ENCODE measurements at regions not wholly inside any gene's neighbourhood (a gene's known extent, or its start where the extent isn't known, plus 50 kb on each side); places are given as distances from the start of the nearest gene placed in this dataset.
"Not testable (repeated sequence)": the region's sequence is repeated elsewhere in the genome, so short reads cannot be mapped to it uniquely, and the experiment has no call there.

DNA sequence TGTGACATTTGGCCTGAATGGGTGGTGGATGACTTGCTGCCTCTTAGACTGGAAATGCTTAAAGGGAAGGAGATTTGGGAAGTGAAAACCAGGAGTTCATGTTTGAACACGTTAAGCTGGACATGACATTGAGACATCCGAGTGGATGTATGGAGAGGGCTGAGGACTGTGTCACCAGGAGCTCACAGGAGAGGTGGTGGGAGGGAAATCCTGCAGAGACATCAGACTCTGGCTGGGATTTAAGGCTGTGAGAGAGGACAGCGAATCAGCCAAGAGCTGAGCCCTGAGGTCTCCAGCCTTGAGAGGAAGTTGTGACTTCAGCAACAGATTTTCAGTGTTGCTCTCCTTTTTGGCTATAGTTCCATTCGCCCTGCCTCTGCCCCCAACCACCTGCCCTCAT, 432.5 kb upstream of the SPATA31A3 start:
- CTCF ChIA-PET; H3K4me3 Mint-ChIP-seq (ENCODE audit: unreplicated experiment); intact Hi-C loops (cut with micrococcal nuclease; ENCODE audit: unreplicated experiment); H3K9me3 Mint-ChIP-seq (ENCODE audit: unreplicated experiment); BruUV-seq (replicated peaks); H3K4me1 ChIP-seq; H3K27me3 Mint-ChIP-seq (ENCODE audit: insufficient read depth, unreplicated experiment); H3K9me3 ChIP-seq; H3K4me1 Mint-ChIP-seq (ENCODE audit: low read depth, unreplicated experiment); H3K27me3 ChIP-seq (replicated peaks; ENCODE audit: control insufficient read depth, insufficient read depth, low read length); DNase-seq; POLR2A ChIA-PET; H3K36me3 Mint-ChIP-seq (ENCODE audit: insufficient read depth, unreplicated experiment); H3K36me3 ChIP-seq (ENCODE audit: control insufficient read depth, insufficient read depth, low read length); H3K27ac Mint-ChIP-seq (ENCODE audit: unreplicated experiment); H3K4me3 ChIP-seq (ENCODE audit: low read depth, low read length): not testable (repeated sequence)

GRCh38 chr9:67423049-67423728, 430.8 kb upstream of the SPATA31A3 start:
- H3K36me3 Mint-ChIP-seq (ENCODE audit: insufficient read depth, unreplicated experiment); BruUV-seq (replicated peaks); H3K36me3 ChIP-seq (ENCODE audit: control insufficient read depth, insufficient read depth, low read length); H3K4me3 Mint-ChIP-seq (ENCODE audit: unreplicated experiment); H3K27me3 ChIP-seq (replicated peaks; ENCODE audit: control insufficient read depth, insufficient read depth, low read length); H3K27me3 Mint-ChIP-seq (ENCODE audit: insufficient read depth, unreplicated experiment); H3K4me1 Mint-ChIP-seq (ENCODE audit: low read depth, unreplicated experiment); H3K27ac Mint-ChIP-seq (ENCODE audit: unreplicated experiment); H3K9me3 Mint-ChIP-seq (ENCODE audit: unreplicated experiment); H3K4me3 ChIP-seq (ENCODE audit: low read depth, low read length); H3K9me3 ChIP-seq; DNase-seq; H3K4me1 ChIP-seq; CTCF ChIA-PET; intact Hi-C loops (cut with micrococcal nuclease; ENCODE audit: unreplicated experiment); POLR2A ChIA-PET: not testable (repeated sequence)

DNA sequence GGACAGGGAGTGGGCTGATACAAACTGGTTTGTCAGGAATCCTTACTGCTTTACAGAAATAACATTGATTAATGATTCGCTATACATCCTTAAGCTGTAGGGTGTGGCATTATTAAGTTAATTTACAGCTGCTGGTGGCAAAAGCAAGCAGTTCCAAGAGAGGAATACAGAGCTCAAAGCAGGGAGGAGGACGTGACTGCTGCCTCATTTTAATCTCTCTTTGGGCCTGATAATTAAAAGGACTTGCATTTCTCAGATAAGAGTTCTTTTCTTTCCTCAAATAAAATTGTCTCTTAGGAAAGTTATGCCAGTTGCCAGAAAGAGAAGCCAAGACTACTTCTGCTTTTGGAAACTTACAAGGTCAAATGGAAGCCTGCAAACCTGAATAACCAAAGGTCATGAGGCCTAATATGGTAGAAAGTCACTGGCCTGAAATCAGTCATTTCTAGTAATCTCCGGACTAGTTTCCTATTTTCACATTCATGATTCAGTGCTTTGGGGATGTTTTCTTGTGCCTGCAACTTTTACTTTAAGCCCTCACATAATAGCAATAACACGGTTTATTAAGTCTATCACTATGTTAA, 426.2 kb upstream of the SPATA31A3 start:
- H3K27me3 ChIP-seq (replicated peaks; ENCODE audit: control insufficient read depth, insufficient read depth, low read length); H3K36me3 ChIP-seq (ENCODE audit: control insufficient read depth, insufficient read depth, low read length); CTCF ChIA-PET; H3K4me3 Mint-ChIP-seq (ENCODE audit: unreplicated experiment); H3K4me1 ChIP-seq; DNase-seq; H3K9me3 ChIP-seq; H3K4me1 Mint-ChIP-seq (ENCODE audit: low read depth, unreplicated experiment); H3K36me3 Mint-ChIP-seq (ENCODE audit: insufficient read depth, unreplicated experiment); H3K27ac Mint-ChIP-seq (ENCODE audit: unreplicated experiment); H3K4me3 ChIP-seq (ENCODE audit: low read depth, low read length); H3K9me3 Mint-ChIP-seq (ENCODE audit: unreplicated experiment); BruUV-seq (replicated peaks); POLR2A ChIA-PET; H3K27me3 Mint-ChIP-seq (ENCODE audit: insufficient read depth, unreplicated experiment); intact Hi-C loops (cut with micrococcal nuclease; ENCODE audit: unreplicated experiment): not testable (repeated sequence)

DNA sequence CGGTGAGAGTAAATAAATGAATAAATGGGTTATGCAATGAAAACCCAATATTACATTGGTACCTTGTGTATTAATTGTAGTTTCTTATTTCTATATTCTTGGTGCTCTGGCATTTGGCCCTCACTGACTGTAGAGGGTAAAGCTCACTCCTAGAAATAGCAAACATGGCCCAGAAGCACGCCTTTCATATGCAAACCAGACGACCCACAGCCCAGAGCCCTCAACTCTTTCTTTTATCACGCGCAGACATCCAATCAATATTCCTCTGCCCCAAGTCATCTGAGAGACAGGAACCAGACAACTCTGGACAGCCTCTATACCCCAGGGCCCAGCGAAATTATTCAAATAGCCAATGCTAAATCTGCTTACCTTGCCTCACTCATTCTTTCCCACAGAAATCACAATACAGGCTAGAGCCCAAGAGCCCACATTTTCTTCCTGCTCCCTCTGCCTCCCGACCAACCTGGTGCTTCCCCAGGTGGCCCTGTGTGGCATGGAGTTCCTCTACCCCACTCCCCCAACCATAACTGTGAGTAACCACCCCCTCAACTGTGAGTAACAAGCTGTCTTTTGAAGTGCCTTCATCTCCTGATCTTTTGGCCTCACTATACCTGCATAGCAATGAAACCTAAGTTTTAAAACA, 425.1 kb upstream of the SPATA31A3 start:
- H3K9me3 Mint-ChIP-seq (ENCODE audit: unreplicated experiment); H3K4me3 ChIP-seq (ENCODE audit: low read depth, low read length); intact Hi-C loops (cut with micrococcal nuclease; ENCODE audit: unreplicated experiment); H3K27me3 ChIP-seq (replicated peaks; ENCODE audit: control insufficient read depth, insufficient read depth, low read length); BruUV-seq (replicated peaks); H3K4me1 Mint-ChIP-seq (ENCODE audit: low read depth, unreplicated experiment); CTCF ChIA-PET; H3K4me1 ChIP-seq; H3K27me3 Mint-ChIP-seq (ENCODE audit: insufficient read depth, unreplicated experiment); H3K36me3 Mint-ChIP-seq (ENCODE audit: insufficient read depth, unreplicated experiment); H3K4me3 Mint-ChIP-seq (ENCODE audit: unreplicated experiment); POLR2A ChIA-PET; DNase-seq; H3K36me3 ChIP-seq (ENCODE audit: control insufficient read depth, insufficient read depth, low read length); H3K27ac Mint-ChIP-seq (ENCODE audit: unreplicated experiment); H3K9me3 ChIP-seq: not testable (repeated sequence)

GRCh38 chr9:67416639-67417038, 424.3 kb upstream of the SPATA31A3 start:
- H3K27ac Mint-ChIP-seq (ENCODE audit: unreplicated experiment); H3K27me3 Mint-ChIP-seq (ENCODE audit: insufficient read depth, unreplicated experiment); H3K4me3 ChIP-seq (ENCODE audit: low read depth, low read length); H3K36me3 Mint-ChIP-seq (ENCODE audit: insufficient read depth, unreplicated experiment); H3K4me1 ChIP-seq; H3K4me3 Mint-ChIP-seq (ENCODE audit: unreplicated experiment); CTCF ChIA-PET; intact Hi-C loops (cut with micrococcal nuclease; ENCODE audit: unreplicated experiment); H3K27me3 ChIP-seq (replicated peaks; ENCODE audit: control insufficient read depth, insufficient read depth, low read length); H3K4me1 Mint-ChIP-seq (ENCODE audit: low read depth, unreplicated experiment); H3K9me3 ChIP-seq; H3K36me3 ChIP-seq (ENCODE audit: control insufficient read depth, insufficient read depth, low read length); POLR2A ChIA-PET; DNase-seq; H3K9me3 Mint-ChIP-seq (ENCODE audit: unreplicated experiment); BruUV-seq (replicated peaks): not testable (repeated sequence)

DNA sequence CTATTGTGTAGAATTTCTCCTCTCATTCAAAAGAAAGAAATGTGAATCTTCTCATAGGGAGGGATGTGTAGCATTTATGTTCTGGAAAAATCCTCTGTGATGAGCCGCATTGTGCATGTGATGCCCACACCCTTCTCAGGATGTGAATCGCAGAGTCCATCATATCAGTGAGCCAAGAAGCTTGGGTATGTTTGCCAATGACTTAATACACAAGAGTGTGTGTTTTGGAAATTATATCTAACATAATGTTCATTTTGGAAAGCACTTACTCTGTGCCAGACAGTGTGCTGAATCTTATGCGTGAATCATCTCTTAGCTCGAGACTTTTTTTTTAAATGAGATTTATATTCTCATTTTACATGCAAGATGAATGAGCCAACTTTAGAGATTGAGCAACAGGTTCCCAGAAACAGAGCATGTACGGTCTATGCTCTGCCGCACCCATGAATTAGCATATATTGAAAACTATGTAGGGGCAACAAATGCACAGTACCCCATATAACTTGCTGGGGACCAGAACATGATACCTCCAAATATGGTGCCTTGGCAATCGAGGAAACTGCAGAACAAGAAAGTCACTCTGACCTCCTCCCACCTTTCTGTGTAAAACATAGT, 418.4 kb upstream of the SPATA31A3 start:
- BruUV-seq (replicated peaks); H3K4me1 Mint-ChIP-seq (ENCODE audit: low read depth, unreplicated experiment); H3K36me3 ChIP-seq (ENCODE audit: control insufficient read depth, insufficient read depth, low read length); H3K27me3 ChIP-seq (replicated peaks; ENCODE audit: control insufficient read depth, insufficient read depth, low read length); H3K4me3 Mint-ChIP-seq (ENCODE audit: unreplicated experiment); H3K9me3 Mint-ChIP-seq (ENCODE audit: unreplicated experiment); CTCF ChIA-PET; H3K27ac Mint-ChIP-seq (ENCODE audit: unreplicated experiment); POLR2A ChIA-PET; H3K9me3 ChIP-seq; H3K27me3 Mint-ChIP-seq (ENCODE audit: insufficient read depth, unreplicated experiment); H3K36me3 Mint-ChIP-seq (ENCODE audit: insufficient read depth, unreplicated experiment); H3K4me3 ChIP-seq (ENCODE audit: low read depth, low read length); DNase-seq; H3K4me1 ChIP-seq; intact Hi-C loops (cut with micrococcal nuclease; ENCODE audit: unreplicated experiment): not testable (repeated sequence)

- H3K9me3 ChIP-seq; H3K36me3 Mint-ChIP-seq (ENCODE audit: insufficient read depth, unreplicated experiment); DNase-seq; H3K4me3 Mint-ChIP-seq (ENCODE audit: unreplicated experiment); POLR2A ChIA-PET; H3K27me3 ChIP-seq (replicated peaks; ENCODE audit: control insufficient read depth, insufficient read depth, low read length); H3K36me3 ChIP-seq (ENCODE audit: control insufficient read depth, insufficient read depth, low read length); H3K4me1 Mint-ChIP-seq (ENCODE audit: low read depth, unreplicated experiment); BruUV-seq (replicated peaks); H3K4me3 ChIP-seq (ENCODE audit: low read depth, low read length); H3K27me3 Mint-ChIP-seq (ENCODE audit: insufficient read depth, unreplicated experiment); H3K9me3 Mint-ChIP-seq (ENCODE audit: unreplicated experiment); CTCF ChIA-PET; H3K4me1 ChIP-seq; intact Hi-C loops (cut with micrococcal nuclease; ENCODE audit: unreplicated experiment); H3K27ac Mint-ChIP-seq (ENCODE audit: unreplicated experiment): not testable (repeated sequence)
Observed at GRCh38 chr9:67403739-67404138, 411.4 kb upstream of the SPATA31A3 start.

Measured in Caco-2 (cell line).